HEK293T (cell line): ENCODE measurements at regions not wholly inside any gene's neighbourhood (a gene's known extent, or its start where the extent isn't known, plus 50 kb on each side); places are given as distances from the start of the nearest gene placed in this dataset.

Source experiments
- CTBP1 ChIP-seq: fragments of 450-650 bp; IDR thresholded peaks from 2 replicates; pipeline ENCODE4 v1.6.1; 2016; ENCODE audit warnings: borderline replicate concordance
- FOXA1 ChIP-seq: fragments of 450-650 bp; IDR thresholded peaks from 2 replicates; pipeline ENCODE4 v1.6.1; 2016; ENCODE audit warnings: mild to moderate bottlenecking
- FOXK2 ChIP-seq: fragments of 450-650 bp; IDR thresholded peaks from 2 replicates; pipeline ENCODE4 v1.6.1; 2016; ENCODE audit warnings: mild to moderate bottlenecking
- FOXM1 ChIP-seq: fragments of 450-650 bp; IDR thresholded peaks from 2 replicates; pipeline ENCODE4 v1.6.1; 2017; ENCODE audit warnings: mild to moderate bottlenecking, borderline replicate concordance
- HDGF ChIP-seq: fragments of 450-650 bp; IDR thresholded peaks from 2 replicates; pipeline ENCODE4 v1.6.1; 2017; ENCODE audit warnings: antibody characterized with exemption, borderline replicate concordance
- SP1 ChIP-seq: fragments of 450-650 bp; IDR thresholded peaks from 2 replicates; pipeline ENCODE4 v1.6.1; 2017
- TARDBP ChIP-seq: fragments of 450-650 bp; IDR thresholded peaks from 2 replicates; pipeline ENCODE4 v1.6.1; 2016
- ZNF384 ChIP-seq: fragments of 450-650 bp; IDR thresholded peaks from 2 replicates; pipeline ENCODE4 v1.6.1; 2016

GRCh38 chr10:117720931-117721835 is 178.6 kb downstream of the EMX2 start:
- no peak for TF ChIP-seq FOXA1
- no peak for TF ChIP-seq SP1
- no peak for TF ChIP-seq FOXM1
- TF ChIP-seq FOXK2 = no peak
- TF ChIP-seq TARDBP = no peak
- TF ChIP-seq ZNF384 = no peak
- TF ChIP-seq CTBP1 = no peak
- TF ChIP-seq HDGF = no peak
